ENCODE measurements at regions not wholly inside any gene's neighbourhood (a gene's known extent, or its start where the extent isn't known, plus 50 kb on each side); places are given as distances from the start of the nearest gene placed in this dataset.

DNA sequence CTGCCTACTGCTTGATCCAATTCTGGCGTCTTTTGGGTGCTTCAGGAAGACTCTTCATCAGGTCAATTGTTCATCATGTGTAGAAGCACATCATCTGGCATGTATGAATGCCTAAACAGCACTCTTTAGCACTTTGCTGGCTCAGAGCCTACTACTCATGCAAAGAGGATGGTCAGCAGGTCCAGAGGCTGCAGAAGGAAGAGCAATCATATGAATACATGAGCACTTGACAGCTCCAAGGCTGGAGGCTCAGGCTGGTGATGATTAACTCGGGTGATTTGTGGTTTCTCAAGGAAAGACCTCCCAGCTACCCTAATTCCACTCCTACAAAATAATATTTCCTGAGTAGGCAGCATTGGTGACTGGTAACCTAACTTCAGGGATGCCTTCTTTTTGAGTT lies 103.8 kb upstream of the CXCL13 start:
- H3K4me3 ChIP-seq (replicated peaks in 1 of 3; ENCODE audit: insufficient read depth in 1 of 3, low read depth in 2 of 3, low read length in 3 of 3): no peak overlapping the region
- H3K79me2 ChIP-seq (ENCODE audit: insufficient read depth, low read length): no peaks in the 10 kb centered on the region
- no peaks in the 10 kb centered on the region for H3K27me3 ChIP-seq (ENCODE audit: control insufficient read depth in 1 of 2, insufficient read depth in 2 of 2, low read length in 2 of 2)
- CTCF ChIA-PET (ENCODE audit: low intra/inter-chr PET ratio, low total read pairs): no interaction called here
- no peaks in the 10 kb centered on the region for H3K4me1 ChIP-seq (ENCODE audit: insufficient read depth, low read length)
- no TSS peak for BruUV-seq (replicated peaks)
- no peaks in the 10 kb centered on the region for H3K36me3 ChIP-seq (replicated peaks in 1 of 2; ENCODE audit: control insufficient read depth in 1 of 2, insufficient read depth in 2 of 2, low read length in 2 of 2)
- no peak overlapping the region for H3K27ac ChIP-seq (ENCODE audit: extremely low read length, insufficient read depth, low read length)
- FAIRE-seq (no peak), DNase-seq (ENCODE audit: low spot score) (no peak), ATAC-seq (no peak)
- intact Hi-C loops (cut with micrococcal nuclease; ENCODE audit: unreplicated experiment): no loop called here
- no peaks in the 10 kb centered on the region for H3K9me3 ChIP-seq (ENCODE audit: low read length)
- H2AFZ ChIP-seq (ENCODE audit: low read length): no peak overlapping the region
- in situ Hi-C loops (cut with HindIII; ENCODE audit: extremely low pct_ligation_motif_present, low pct_unique_long_range_greater_than_20kb): no loop called here
- no peaks in the 10 kb centered on the region for H4K20me1 ChIP-seq (ENCODE audit: insufficient read depth, low read length)
- no peak overlapping the region for H3K4me2 ChIP-seq (ENCODE audit: low read depth, low read length)
- WGBS (ENCODE audit: low lambda C conversion rate): 0% methylated on average over 2 of the region's 2 CpGs
- no peak overlapping the region for H3K9ac ChIP-seq (ENCODE audit: insufficient read depth, low read depth, low read length)
- TF ChIP-seq GFI1 (CRISPR knock-in tag; IDR thresholded peaks at IDR 0.05; ENCODE audit: borderline replicate concordance): no peak
- TF ChIP-seq, protein P1, sequence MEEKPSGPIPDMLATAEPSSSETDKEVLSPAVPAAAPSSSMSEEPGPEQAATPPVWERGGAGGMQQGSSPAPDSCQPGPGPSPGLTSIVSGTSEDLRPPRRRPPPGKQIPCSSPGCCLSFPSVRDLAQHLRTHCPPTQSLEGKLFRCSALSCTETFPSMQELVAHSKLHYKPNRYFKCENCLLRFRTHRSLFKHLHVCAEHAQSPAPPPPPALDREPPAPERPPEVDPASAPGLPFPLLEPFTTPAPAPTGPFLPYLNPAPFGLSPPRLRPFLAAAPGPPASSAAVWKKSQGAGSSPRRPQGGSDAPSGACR (CRISPR knock-in tag; IDR thresholded peaks at IDR 0.05): no peak
- no peak for TF ChIP-seq ZFAT (CRISPR knock-in tag; conservative IDR thresholded peaks at IDR 0.05)
- TF ChIP-seq MTA1 (CRISPR knock-in tag; IDR thresholded peaks at IDR 0.05; ENCODE audit: borderline replicate concordance): no peak
- no peak for TF ChIP-seq TFAP4 (IDR thresholded peaks at IDR 0.05; ENCODE audit: borderline replicate concordance, low read depth)
- TF ChIP-seq MTA3 (CRISPR knock-in tag; IDR thresholded peaks at IDR 0.05): no peak
- no peak for TF ChIP-seq E2F1 (CRISPR knock-in tag; IDR thresholded peaks at IDR 0.05)
- POLR2A ChIA-PET: no interaction called here

Data from HepG2 (cell line).